DOHH2 (cell line): ENCODE measurements at regions not wholly inside any gene's neighbourhood (a gene's known extent, or its start where the extent isn't known, plus 50 kb on each side); places are given as distances from the start of the nearest gene placed in this dataset.

Source experiments
- EZH2phosphoT487 ChIP-seq: fragments of 200-600 bp; sonication (generic); IDR thresholded peaks from 2 replicates; pipeline ENCODE4 v1.6.1; 2017; ENCODE audit warnings: borderline replicate concordance, mild to moderate bottlenecking, antibody characterized with exemption, low read length, moderate library complexity, mixed read lengths
- TF ChIP-seq, protein P1 (sequence below): fragments of 200-600 bp; sonication (generic); IDR thresholded peaks from one replicate; pipeline ENCODE4 v1.5.1; 2014; ENCODE audit warnings: antibody characterized with exemption, mild to moderate bottlenecking, low read depth, low read length; ENCODE audit not compliant: poor library complexity, severe bottlenecking

DNA sequence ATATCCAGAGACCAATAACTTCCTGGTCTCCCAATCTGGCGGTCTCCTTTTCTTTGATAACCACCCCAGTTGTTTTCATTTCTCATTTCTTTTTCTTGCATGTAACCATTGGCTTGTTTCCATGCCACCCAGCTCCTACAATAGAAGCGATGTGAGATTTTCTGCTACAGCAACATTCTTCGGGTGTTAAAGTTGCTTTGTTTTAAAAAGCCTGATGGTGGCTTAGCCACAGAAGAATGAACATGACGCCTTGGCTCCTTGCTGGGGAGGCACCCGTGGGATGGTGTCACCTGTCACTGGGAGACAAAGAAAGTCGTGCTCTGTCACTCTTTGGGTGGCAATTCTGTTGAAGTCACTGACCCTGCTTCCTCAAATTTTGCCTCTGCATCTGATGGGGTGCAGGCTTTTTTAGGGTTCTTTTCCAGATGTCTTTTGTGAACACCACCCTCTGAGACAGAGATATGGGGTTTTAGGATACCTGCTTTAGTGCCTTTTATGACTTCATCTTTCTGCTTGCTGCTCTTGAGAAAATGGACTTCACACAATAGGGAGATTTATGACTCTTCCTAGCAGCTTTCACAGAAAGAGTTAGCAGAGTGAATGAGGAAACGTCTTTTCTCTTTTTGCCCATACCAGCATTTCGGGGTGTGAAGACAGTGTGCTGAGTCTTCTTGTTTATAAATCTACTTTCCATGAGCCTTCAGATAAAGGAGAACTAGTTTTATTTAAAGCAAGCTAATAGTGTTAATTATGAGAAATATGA, 265.3 kb upstream of the TBX3 start:
- TF ChIP-seq, protein P1, sequence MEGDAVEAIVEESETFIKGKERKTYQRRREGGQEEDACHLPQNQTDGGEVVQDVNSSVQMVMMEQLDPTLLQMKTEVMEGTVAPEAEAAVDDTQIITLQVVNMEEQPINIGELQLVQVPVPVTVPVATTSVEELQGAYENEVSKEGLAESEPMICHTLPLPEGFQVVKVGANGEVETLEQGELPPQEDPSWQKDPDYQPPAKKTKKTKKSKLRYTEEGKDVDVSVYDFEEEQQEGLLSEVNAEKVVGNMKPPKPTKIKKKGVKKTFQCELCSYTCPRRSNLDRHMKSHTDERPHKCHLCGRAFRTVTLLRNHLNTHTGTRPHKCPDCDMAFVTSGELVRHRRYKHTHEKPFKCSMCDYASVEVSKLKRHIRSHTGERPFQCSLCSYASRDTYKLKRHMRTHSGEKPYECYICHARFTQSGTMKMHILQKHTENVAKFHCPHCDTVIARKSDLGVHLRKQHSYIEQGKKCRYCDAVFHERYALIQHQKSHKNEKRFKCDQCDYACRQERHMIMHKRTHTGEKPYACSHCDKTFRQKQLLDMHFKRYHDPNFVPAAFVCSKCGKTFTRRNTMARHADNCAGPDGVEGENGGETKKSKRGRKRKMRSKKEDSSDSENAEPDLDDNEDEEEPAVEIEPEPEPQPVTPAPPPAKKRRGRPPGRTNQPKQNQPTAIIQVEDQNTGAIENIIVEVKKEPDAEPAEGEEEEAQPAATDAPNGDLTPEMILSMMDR: no peak
- no peak for TF ChIP-seq EZH2phosphoT487
